GM19328 (cell line): ENCODE measurements at regions not wholly inside any gene's neighbourhood (a gene's known extent, or its start where the extent isn't known, plus 50 kb on each side); places are given as distances from the start of the nearest gene placed in this dataset.

Experiments
- ATAC-seq: cut with Tn5 transposase; IDR thresholded peaks from one replicate; pipeline ENCODE4 v1.9.1; 2021; ENCODE audit warnings: mild to moderate bottlenecking, moderate library complexity; ENCODE audit not compliant: unreplicated experiment

- ATAC-seq: no peak
Measured at GRCh38 chr7:16235147-16236114, 185.9 kb downstream of the CRPPA start.

GRCh38 chr7:16234493-16235146 lies 186.7 kb downstream of the CRPPA start:
- ATAC-seq: no peak

GRCh38 chr7:16233517-16233916 lies 187.8 kb downstream of the CRPPA start:
- ATAC-seq: no peak

- ATAC-seq: no peak
Measured at GRCh38 chr7:16232273-16232672, 189.1 kb downstream of the CRPPA start.

- ATAC-seq: no peak
Measured at GRCh38 chr7:16223963-16224707, 197.2 kb downstream of the CRPPA start.

- ATAC-seq: no peak
Measured at GRCh38 chr7:16212610-16213009, 208.7 kb downstream of the CRPPA start.

- ATAC-seq: no peak
Measured at GRCh38 chr7:16212032-16212431, 209.3 kb downstream of the CRPPA start.

- no peak for ATAC-seq
Measured at GRCh38 chr7:16211402-16211925, 209.9 kb downstream of the CRPPA start.

GRCh38 chr7:16210171-16210570 lies 211.2 kb downstream of the CRPPA start:
- no peak for ATAC-seq

GRCh38 chr7:16207321-16207720 lies 214.0 kb downstream of the CRPPA start:
- no peak for ATAC-seq

- ATAC-seq: no peak
Measured at GRCh38 chr7:16205466-16205865, 215.9 kb downstream of the CRPPA start.

GRCh38 chr7:16204953-16205352 lies 216.4 kb downstream of the CRPPA start:
- no peak for ATAC-seq

- ATAC-seq: no peak
Measured at GRCh38 chr7:16203065-16203464, 218.3 kb downstream of the CRPPA start.

GRCh38 chr7:16202303-16202702 lies 219.0 kb downstream of the CRPPA start:
- ATAC-seq: no peak

- ATAC-seq: no peak
Measured at GRCh38 chr7:16200591-16200990, 220.7 kb downstream of the CRPPA start.

GRCh38 chr7:16193631-16194030 lies 227.7 kb downstream of the CRPPA start:
- no peak for ATAC-seq

- ATAC-seq: no peak
Measured at GRCh38 chr7:16189026-16189715, 232.2 kb downstream of the CRPPA start.

GRCh38 chr7:16187131-16187530 lies 234.2 kb downstream of the CRPPA start:
- no peak for ATAC-seq

GRCh38 chr7:16178585-16178984 lies 242.8 kb downstream of the CRPPA start:
- no peak for ATAC-seq

- ATAC-seq: no peak
Measured at GRCh38 chr7:16178092-16178491, 243.2 kb downstream of the CRPPA start.

- no peak for ATAC-seq
Measured at GRCh38 chr7:16174253-16174652, 247.1 kb downstream of the CRPPA start.
